HCT116 (cell line): ENCODE measurements at regions not wholly inside any gene's neighbourhood (a gene's known extent, or its start where the extent isn't known, plus 50 kb on each side); places are given as distances from the start of the nearest gene placed in this dataset.

Experiments used
- ATAC-seq: fragments of 200-7000 bp; cut with Tn5 transposase; 2 replicates; pipeline ENCODE4 v1.9.1; 2020; ENCODE audit warnings: mild to moderate bottlenecking, moderate library complexity
- BruUV-seq: library from RNA; stranded (reverse); fragments of 400-500 nt; replicated peaks from 2 replicates; lab custom pipeline; 2021; lab: Mats Ljungman, UMichigan
- CTCF ChIA-PET: fragments of 300-600 bp; sonication (Branson Sonifier 250); formaldehyde crosslinking; loops from one replicate; lab custom pipeline; 2021; ENCODE audit warnings: antibody characterized with exemption; lab: Charles Lee
- POLR2A ChIA-PET: fragments of 300-600, 350-600 bp; sonication (Branson Sonifier 250); formaldehyde crosslinking; loops from one replicate; lab custom pipeline; 2021; ENCODE audit warnings: antibody characterized with exemption; lab: Charles Lee
- RAD21 ChIA-PET, 2 experiments: fragments of 300-600 bp; sonication (Branson Sonifier 250); formaldehyde crosslinking; loops; one replicate each; lab custom pipeline; 2023; ENCODE audit warnings: low total read pairs in 2 of 2; ENCODE audit not compliant: uncharacterized antibody in 2 of 2, unreplicated experiment in 2 of 2, low non-redundant PET in 1 of 2; lab: Charles Lee
- DNase-seq: peaks from one replicate; pipeline ENCODE4 v3.0.0-alpha.2; 2010; ENCODE audit warnings: low read depth, low spot score
- H2AFZ ChIP-seq: fragments of 200-600 bp; shearing (Covaris generic), sonication (generic); 2 replicates; pipeline ENCODE4 v1.6.1; 2017; ENCODE audit warnings: low read depth, mixed run types, mixed read lengths, antibody characterized with exemption, low read length; ENCODE audit not compliant: poor library complexity, severe bottlenecking
- H3K27ac ChIP-seq: 2 replicates; pipeline ENCODE4 v1.5.1; 2012; ENCODE audit warnings: low read depth, low read length
- H3K27me3 ChIP-seq: fragments of 200-600 bp; sonication (generic); 2 replicates; pipeline ENCODE4 v1.6.1; 2016; ENCODE audit warnings: mixed run types, low read length, mixed read lengths; ENCODE audit not compliant: insufficient read depth
- H3K36me3 ChIP-seq, 2 experiments: fragments of 200-500 bp in 1 of 2; fragments of 200-600 bp in 1 of 2; sonication (Bioruptor generic) in 1 of 2; sonication (generic) in 1 of 2; 2 replicates each; pipeline versions ENCODE4 v1.5.1 to v1.6.1; 2014 to 2016; ENCODE audit warnings: low read length in 2 of 2, inconsistent platforms in 1 of 2, mixed read lengths in 1 of 2, mixed run types in 1 of 2; ENCODE audit not compliant: insufficient read depth in 2 of 2, control insufficient read depth in 1 of 2
- H3K4me1 ChIP-seq, 2 experiments: fragments of 200-600 bp in 1 of 2; sonication (generic) in 1 of 2; 2 replicates each; pipeline versions ENCODE4 v1.5.1 to v1.6.1; 2012 to 2017; ENCODE audit warnings: low read length in 2 of 2, inconsistent platforms in 1 of 2, mild to moderate bottlenecking in 1 of 2, mixed read lengths in 1 of 2, mixed run types in 1 of 2, moderate library complexity in 1 of 2; ENCODE audit not compliant: insufficient read depth in 2 of 2, control insufficient read depth in 1 of 2
- H3K4me2 ChIP-seq: fragments of 200-600 bp; sonication (generic); 2 replicates; pipeline ENCODE4 v1.6.1; 2017; ENCODE audit warnings: mixed run types, low read length, mixed read lengths
- H3K4me3 ChIP-seq, 2 experiments: fragments of 200-600 bp in 1 of 2; sonication (generic) in 1 of 2; replicated peaks in 1 of 2; 2 replicates each; pipeline ENCODE4 v1.5.1; 2011 to 2016; ENCODE audit warnings: low read length in 2 of 2, control low read depth in 1 of 2, low read depth in 1 of 2, mild to moderate bottlenecking in 1 of 2, mixed read lengths in 1 of 2, mixed run types in 1 of 2
- H3K79me2 ChIP-seq: fragments of 200-600 bp; sonication (generic); 2 replicates; pipeline ENCODE4 v1.6.1; 2017; ENCODE audit warnings: mild to moderate bottlenecking, mixed run types, low read length, moderate library complexity, mixed read lengths; ENCODE audit not compliant: insufficient read depth
- H3K9ac ChIP-seq: fragments of 200-600 bp; sonication (generic); 2 replicates; pipeline ENCODE4 v1.6.1; 2016; ENCODE audit warnings: low read length, mixed read lengths
- H3K9me2 ChIP-seq: fragments of 200-600 bp; sonication (generic), shearing (Covaris generic); 2 replicates; pipeline ENCODE4 v1.6.1; 2017; ENCODE audit warnings: mixed run types, mild to moderate bottlenecking, moderate library complexity; ENCODE audit not compliant: insufficient read depth
- H3K9me3 ChIP-seq, 2 experiments: fragments of 200-500 bp in 1 of 2; fragments of 200-600 bp in 1 of 2; sonication (Bioruptor generic) in 1 of 2; sonication (generic) in 1 of 2; 2 replicates each; pipeline ENCODE4 v1.6.1; 2014 to 2017; ENCODE audit warnings: low read length in 2 of 2, mixed read lengths in 2 of 2, inconsistent platforms in 1 of 2, low read depth in 1 of 2, mild to moderate bottlenecking in 1 of 2, mixed run types in 1 of 2, moderate library complexity in 1 of 2; ENCODE audit not compliant: control insufficient read depth in 1 of 2, insufficient read depth in 1 of 2
- H4K20me1 ChIP-seq: fragments of 200-600 bp; sonication (generic), shearing (Covaris generic); 2 replicates; pipeline ENCODE4 v1.6.1; 2017; ENCODE audit warnings: mixed run types, mild to moderate bottlenecking, moderate library complexity; ENCODE audit not compliant: insufficient read depth
- CBX3 ChIP-seq: IDR thresholded peaks from 2 replicates; pipeline ENCODE4 v1.6.1; 2012; ENCODE audit warnings: low read depth
- CEBPB ChIP-seq: IDR thresholded peaks from 2 replicates; pipeline ENCODE4 v1.6.1; 2012; ENCODE audit warnings: low read depth
- EGR1 ChIP-seq: IDR thresholded peaks from 2 replicates; pipeline ENCODE4 v1.6.1; 2012; ENCODE audit warnings: low read depth
- EZH2phosphoT487 ChIP-seq: fragments of 200-600 bp; IDR thresholded peaks from 2 replicates; pipeline ENCODE4 v1.6.1; 2018; ENCODE audit warnings: antibody characterized with exemption, borderline replicate concordance
- JUND ChIP-seq: IDR thresholded peaks from 2 replicates; pipeline ENCODE4 v1.6.1; 2012
- POLR2A ChIP-seq: IDR thresholded peaks from 2 replicates; pipeline ENCODE4 v1.7.0; 2011; ENCODE audit warnings: borderline replicate concordance; ENCODE audit not compliant: insufficient read depth, insufficient read length; ENCODE audit errors: extremely low read depth
- SIN3A ChIP-seq: IDR thresholded peaks from 2 replicates; pipeline ENCODE4 v1.6.1; 2012; ENCODE audit warnings: low read depth
- TCF7L2 ChIP-seq: IDR thresholded peaks from 2 replicates; pipeline ENCODE4 v1.7.0; 2011; ENCODE audit warnings: borderline replicate concordance, inconsistent platforms; ENCODE audit not compliant: insufficient read depth, insufficient read length; ENCODE audit errors: extremely low read depth
- YY1 ChIP-seq: IDR thresholded peaks from 2 replicates; pipeline ENCODE4 v1.6.1; 2011; ENCODE audit warnings: low read length, low read depth, moderate library complexity, mild to moderate bottlenecking; ENCODE audit not compliant: insufficient replicate concordance; ENCODE audit errors: extremely low read depth
- intact Hi-C: fragments of 100-400 bp; cut with micrococcal nuclease; formaldehyde crosslinking; loops from 2 replicates; pipeline ENCODE4 v1.10.0; 2022
- TF ChIP-seq, protein P1 (sequence below), 3 experiments: fragments of 200-600 bp in 1 of 3; sonication (generic) in 1 of 3; IDR thresholded peaks in 2 of 3; conservative IDR thresholded peaks in 1 of 3; 2 replicates each; pipeline ENCODE4 v1.5.1; 2012 to 2017; ENCODE audit warnings: low read depth in 2 of 3, low read length in 2 of 3, antibody characterized with exemption in 1 of 3, borderline replicate concordance in 1 of 3, control low read depth in 1 of 3, mild to moderate bottlenecking in 1 of 3, mixed read lengths in 1 of 3, mixed run types in 1 of 3, moderate library complexity in 1 of 3; ENCODE audit not compliant: insufficient read depth in 1 of 3
- TF ChIP-seq, protein P2 (sequence below): IDR thresholded peaks from 2 replicates; pipeline ENCODE4 v1.6.1; 2012
- TF ChIP-seq, protein P3 (sequence below): IDR thresholded peaks from 2 replicates; pipeline ENCODE4 v1.6.1; 2012
- TF ChIP-seq, protein P4 (sequence below): IDR thresholded peaks from 2 replicates; pipeline ENCODE4 v1.6.1; 2011; ENCODE audit warnings: mild to moderate bottlenecking, low read length, moderate library complexity; ENCODE audit not compliant: insufficient replicate concordance; ENCODE audit errors: extremely low read depth

DNA sequence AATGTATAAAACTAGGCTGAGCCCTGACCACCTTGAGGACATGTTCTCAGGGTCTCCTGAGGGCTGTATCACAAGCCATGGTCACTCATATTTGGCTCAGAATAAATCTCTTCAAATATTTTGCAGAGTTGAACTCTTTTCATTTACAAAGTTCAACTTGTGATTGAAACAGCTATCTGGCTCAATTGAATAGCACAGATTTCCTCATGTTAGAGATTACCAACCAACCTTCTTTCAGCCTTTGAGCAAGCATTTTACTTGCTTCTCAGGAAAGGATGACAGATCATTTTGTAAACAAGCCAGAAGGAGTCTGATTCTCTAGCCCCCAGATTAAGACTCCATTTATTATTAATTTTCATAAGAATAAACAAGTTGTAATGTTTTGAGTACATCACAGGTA, 111.0 kb upstream of the DOK5 start:
- no peaks in the 10 kb centered on the region for H3K9me3 ChIP-seq
- POLR2A ChIA-PET, result no interaction called here
- no peak for ATAC-seq
- no peak overlapping the region for H3K4me3 ChIP-seq
- DNase-seq, result no peak
- no peaks in the 10 kb centered on the region for H3K4me1 ChIP-seq
- no peaks in the 10 kb centered on the region for H3K79me2 ChIP-seq
- H4K20me1 ChIP-seq, result no peaks in the 10 kb centered on the region
- CTCF ChIA-PET, result no interaction called here
- H3K9me2 ChIP-seq, result no peaks in the 10 kb centered on the region
- intact Hi-C loops, result no loop called here
- H3K27me3 ChIP-seq, result peaks cover 27% of the 10 kb centered on the region
- H2AFZ ChIP-seq, result no peak overlapping the region
- H3K27ac ChIP-seq, result no peak overlapping the region
- no peak overlapping the region for H3K9ac ChIP-seq
- H3K4me2 ChIP-seq, result no peak overlapping the region
- BruUV-seq, result no TSS peak
- TF ChIP-seq POLR2A, result no peak
- TF ChIP-seq EGR1, result no peak
- TF ChIP-seq, protein P1, sequence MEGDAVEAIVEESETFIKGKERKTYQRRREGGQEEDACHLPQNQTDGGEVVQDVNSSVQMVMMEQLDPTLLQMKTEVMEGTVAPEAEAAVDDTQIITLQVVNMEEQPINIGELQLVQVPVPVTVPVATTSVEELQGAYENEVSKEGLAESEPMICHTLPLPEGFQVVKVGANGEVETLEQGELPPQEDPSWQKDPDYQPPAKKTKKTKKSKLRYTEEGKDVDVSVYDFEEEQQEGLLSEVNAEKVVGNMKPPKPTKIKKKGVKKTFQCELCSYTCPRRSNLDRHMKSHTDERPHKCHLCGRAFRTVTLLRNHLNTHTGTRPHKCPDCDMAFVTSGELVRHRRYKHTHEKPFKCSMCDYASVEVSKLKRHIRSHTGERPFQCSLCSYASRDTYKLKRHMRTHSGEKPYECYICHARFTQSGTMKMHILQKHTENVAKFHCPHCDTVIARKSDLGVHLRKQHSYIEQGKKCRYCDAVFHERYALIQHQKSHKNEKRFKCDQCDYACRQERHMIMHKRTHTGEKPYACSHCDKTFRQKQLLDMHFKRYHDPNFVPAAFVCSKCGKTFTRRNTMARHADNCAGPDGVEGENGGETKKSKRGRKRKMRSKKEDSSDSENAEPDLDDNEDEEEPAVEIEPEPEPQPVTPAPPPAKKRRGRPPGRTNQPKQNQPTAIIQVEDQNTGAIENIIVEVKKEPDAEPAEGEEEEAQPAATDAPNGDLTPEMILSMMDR (IDR thresholded peaks at IDR 0.05 in 2 of 3, conservative IDR thresholded peaks at IDR 0.05 in 1 of 3; ENCODE audit: borderline replicate concordance in 1 of 3, insufficient read depth in 1 of 3, low read depth in 2 of 3, low read length in 2 of 3), result no peak
- no peak for TF ChIP-seq JUND
- no peak for TF ChIP-seq CBX3
- no peak for TF ChIP-seq YY1
- no peak for TF ChIP-seq SIN3A
- TF ChIP-seq, protein P2, sequence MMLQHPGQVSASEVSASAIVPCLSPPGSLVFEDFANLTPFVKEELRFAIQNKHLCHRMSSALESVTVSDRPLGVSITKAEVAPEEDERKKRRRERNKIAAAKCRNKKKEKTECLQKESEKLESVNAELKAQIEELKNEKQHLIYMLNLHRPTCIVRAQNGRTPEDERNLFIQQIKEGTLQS, result no peak
- H3K36me3 ChIP-seq, result no peaks in the 10 kb centered on the region
- RAD21 ChIA-PET, result no interaction called here

DNA sequence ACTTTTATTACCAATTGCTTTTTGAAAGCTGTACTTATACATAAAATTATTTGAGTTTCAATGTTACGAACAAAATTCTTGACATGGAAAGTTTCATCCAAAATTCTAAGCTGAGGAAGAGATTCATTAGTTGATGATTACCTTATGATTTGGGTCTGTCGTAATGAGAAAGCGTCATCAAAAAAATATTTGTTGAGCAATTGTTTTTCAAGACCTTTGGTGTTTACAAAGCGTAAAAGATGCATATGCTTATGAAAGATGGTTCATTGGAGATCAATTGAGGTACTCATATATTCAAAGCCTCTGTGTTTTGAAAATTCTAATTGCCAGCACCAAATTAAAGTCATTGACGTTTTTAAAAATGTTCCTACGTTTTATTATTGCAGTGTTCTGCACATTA, 110.5 kb upstream of the DOK5 start:
- Histone ChIP-seq H3K27ac (no peak overlapping the region), H3K27me3 (peaks cover 27% of the 10 kb centered on the region), H3K79me2 (no peaks in the 10 kb centered on the region), H3K4me2 (no peak overlapping the region), H3K9ac (no peak overlapping the region), H3K4me3 (no peak overlapping the region), H3K9me2 (no peaks in the 10 kb centered on the region), H3K36me3 (no peaks in the 10 kb centered on the region), H4K20me1 (no peaks in the 10 kb centered on the region), H2AFZ (no peak overlapping the region), H3K9me3 (no peaks in the 10 kb centered on the region), H3K4me1 (no peaks in the 10 kb centered on the region)
- no TSS peak for BruUV-seq
- RAD21 ChIA-PET, result no interaction called here
- intact Hi-C loops, result no loop called here
- POLR2A ChIA-PET, result no interaction called here
- no peak for ATAC-seq
- CTCF ChIA-PET, result no interaction called here
- DNase-seq, result no peak
- TF ChIP-seq, protein P2, result no peak
- TF ChIP-seq, protein P3, sequence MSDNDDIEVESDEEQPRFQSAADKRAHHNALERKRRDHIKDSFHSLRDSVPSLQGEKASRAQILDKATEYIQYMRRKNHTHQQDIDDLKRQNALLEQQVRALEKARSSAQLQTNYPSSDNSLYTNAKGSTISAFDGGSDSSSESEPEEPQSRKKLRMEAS, result no peak
- TF ChIP-seq EZH2phosphoT487 (no peak), TCF7L2 (no peak), CEBPB (no peak), YY1 (no peak), SIN3A (no peak)
- TF ChIP-seq, protein P4, sequence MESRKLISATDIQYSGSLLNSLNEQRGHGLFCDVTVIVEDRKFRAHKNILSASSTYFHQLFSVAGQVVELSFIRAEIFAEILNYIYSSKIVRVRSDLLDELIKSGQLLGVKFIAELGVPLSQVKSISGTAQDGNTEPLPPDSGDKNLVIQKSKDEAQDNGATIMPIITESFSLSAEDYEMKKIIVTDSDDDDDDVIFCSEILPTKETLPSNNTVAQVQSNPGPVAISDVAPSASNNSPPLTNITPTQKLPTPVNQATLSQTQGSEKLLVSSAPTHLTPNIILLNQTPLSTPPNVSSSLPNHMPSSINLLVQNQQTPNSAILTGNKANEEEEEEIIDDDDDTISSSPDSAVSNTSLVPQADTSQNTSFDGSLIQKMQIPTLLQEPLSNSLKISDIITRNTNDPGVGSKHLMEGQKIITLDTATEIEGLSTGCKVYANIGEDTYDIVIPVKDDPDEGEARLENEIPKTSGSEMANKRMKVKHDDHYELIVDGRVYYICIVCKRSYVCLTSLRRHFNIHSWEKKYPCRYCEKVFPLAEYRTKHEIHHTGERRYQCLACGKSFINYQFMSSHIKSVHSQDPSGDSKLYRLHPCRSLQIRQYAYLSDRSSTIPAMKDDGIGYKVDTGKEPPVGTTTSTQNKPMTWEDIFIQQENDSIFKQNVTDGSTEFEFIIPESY, result no peak
- TF ChIP-seq, protein P1 (IDR thresholded peaks at IDR 0.05 in 2 of 3, conservative IDR thresholded peaks at IDR 0.05 in 1 of 3; ENCODE audit: borderline replicate concordance in 1 of 3, insufficient read depth in 1 of 3, low read depth in 2 of 3, low read length in 2 of 3), result no peak
